Motor neuron (in vitro differentiated cells): ENCODE measurements at regions not wholly inside any gene's neighbourhood (a gene's known extent, or its start where the extent isn't known, plus 50 kb on each side); places are given as distances from the start of the nearest gene placed in this dataset.
A peak's percentile ranks its signal among the peaks of the same experiment; 100 is the strongest.

Source experiments
- ATAC-seq, 8 experiments: fragments of 200-7000 bp; cut with Tn5 transposase; replicated peaks in 6 of 8; 2 replicates each; pipeline ENCODE4 v1.8.0; 2021; ENCODE audit warnings: mild to moderate bottlenecking in 8 of 8, moderate library complexity in 8 of 8
- H3K27ac ChIP-seq, 2 donors: fragments of 250-450 bp; sonication (Bioruptor Pico); 2 replicates each; pipeline ENCODE4 v1.9.0; 2021; ENCODE audit warnings: antibody characterized with exemption in 2 of 2, mild to moderate bottlenecking in 2 of 2, moderate library complexity in 1 of 2
- H3K4me1 ChIP-seq, 2 donors: fragments of 250-450 bp; sonication (Bioruptor Pico); replicated peaks in 1 of 2; 2 replicates each; pipeline ENCODE4 v1.6.1; 2021; ENCODE audit warnings: antibody characterized with exemption in 2 of 2, mild to moderate bottlenecking in 2 of 2, moderate library complexity in 1 of 2
- H3K4me3 ChIP-seq, 5 donors: fragments of 250-450 bp; sonication (Bioruptor Pico); 2 replicates each; pipeline ENCODE4 v1.9.0; 2021; ENCODE audit warnings: antibody characterized with exemption in 5 of 5, mild to moderate bottlenecking in 5 of 5, moderate library complexity in 4 of 5
- WGBS, 10 experiments: fragments of 450-650 bp; shearing (Covaris generic); methylation state at CpG; one replicate each; pipeline ENCODE4 v1.0.0; 2022; 5-methylcytosine and 5-hydroxymethylcytosine counted together
- in situ Hi-C, 9 experiments: fragments of 400-800 bp; cut with MboI; loops; one replicate each; pipeline ENCODE4 v1.15.0; 2021; ENCODE audit warnings: low sequenced_read_pairs in 9 of 9, low pct_unique_long_range_greater_than_20kb in 2 of 9; ENCODE audit not compliant: unreplicated experiment in 9 of 9

- ATAC-seq, result no peak
- H3K27ac ChIP-seq, result no peak overlapping the region
- WGBS, 10 experiments, result 13 to 100% (median 87%) methylated on average over 1 to 2 of the region's 2 CpGs
- no peak overlapping the region for H3K4me3 ChIP-seq
- in situ Hi-C loops, result no loop called here
- no peaks in the 10 kb centered on the region for H3K4me1 ChIP-seq
These were observed 1106.7 kb downstream of the PDHA2 start for GRCh38 chr4:96946552-96946951.

- Histone ChIP-seq H3K4me3 (no peak overlapping the region), H3K27ac (no peak overlapping the region), H3K4me1 (no peaks in the 10 kb centered on the region)
- ATAC-seq, result no peak
- 100% methylated on average over 1 of the region's 1 CpG; no CpG with 5 or more reads in 8 of the 10 experiments for WGBS, 10 experiments
- in situ Hi-C loops, result no loop called here
These were observed 1112.7 kb downstream of the PDHA2 start for GRCh38 chr4:96952610-96953009.

GRCh38 chr4:96955226-96955625, 1115.3 kb downstream of the PDHA2 start:
- Histone ChIP-seq H3K27ac (no peak overlapping the region), H3K4me1 (no peaks in the 10 kb centered on the region), H3K4me3 (no peak overlapping the region)
- 0 to 100% (median 88%) methylated on average over 1 of the region's 1 CpG; no CpG with 5 or more reads in 1 of the 10 experiments for WGBS, 10 experiments
- in situ Hi-C loops, result no loop called here
- no peak for ATAC-seq

- no peak for ATAC-seq
- Histone ChIP-seq H3K4me1 (no peaks in the 10 kb centered on the region), H3K27ac (no peak overlapping the region), H3K4me3 (no peak overlapping the region)
- in situ Hi-C loops, result no loop called here
These were observed 1115.8 kb downstream of the PDHA2 start for GRCh38 chr4:96955691-96956090.

- no peak for ATAC-seq
- WGBS, 10 experiments, result 0 to 100% (median 50%) methylated on average over 1 of the region's 1 CpG; no CpG with 5 or more reads in 3 of the 10 experiments
- in situ Hi-C loops, result no loop called here
These were observed 1129.6 kb downstream of the PDHA2 start for GRCh38 chr4:96969455-96969854.

GRCh38 chr4:96972920-96973319, 1133.0 kb downstream of the PDHA2 start:
- 0 to 100% (median 76%) methylated on average over 1 to 4 of the region's 4 CpGs; no CpG with 5 or more reads in 1 of the 10 experiments for WGBS, 10 experiments
- Histone ChIP-seq H3K27ac (no peak overlapping the region), H3K4me3 (no peak overlapping the region), H3K4me1 (peaks cover 0 to 6% of the 10 kb centered on the region in 2 donors)
- ATAC-seq, result no peak
- in situ Hi-C loops, result no loop called here

More at GRCh38 chr4:96969455-96969854, 1129.6 kb downstream of the PDHA2 start:
- H3K4me1 ChIP-seq, result peaks cover 0 to 6% of the 10 kb centered on the region in 2 donors
- no peak overlapping the region for H3K27ac ChIP-seq
- no peak overlapping the region for H3K4me3 ChIP-seq

- no peak for ATAC-seq
- WGBS, 10 experiments, result 4 to 100% (median 90%) methylated on average over 1 to 2 of the region's 2 CpGs
- in situ Hi-C loops, result no loop called here
These were observed 1134.4 kb downstream of the PDHA2 start for GRCh38 chr4:96974295-96974694.

GRCh38 chr4:96983830-96984229, 1143.9 kb downstream of the PDHA2 start:
- no peak for ATAC-seq
- Histone ChIP-seq H3K4me1 (peaks cover 0 to 3% of the 10 kb centered on the region in 2 donors), H3K27ac (no peak overlapping the region), H3K4me3 (no peak overlapping the region)
- in situ Hi-C loops, result no loop called here
- 0 to 100% (median 80%) methylated on average over 1 of the region's 1 CpG; no CpG with 5 or more reads in 3 of the 10 experiments for WGBS, 10 experiments

More at GRCh38 chr4:96974295-96974694, 1134.4 kb downstream of the PDHA2 start:
- Histone ChIP-seq H3K4me1 (peaks cover 0 to 6% of the 10 kb centered on the region in 2 donors), H3K27ac (no peak overlapping the region), H3K4me3 (no peak overlapping the region)

GRCh38 chr4:96986816-96987215, 1146.9 kb downstream of the PDHA2 start:
- Histone ChIP-seq H3K27ac (no peak overlapping the region), H3K4me3 (no peak overlapping the region), H3K4me1 (peaks cover 0 to 3% of the 10 kb centered on the region in 2 donors)
- peak in 5 of 8 experiments; percentile 62 to 96 (median 94) for ATAC-seq
- WGBS, 10 experiments, result 0 to 44% (median 33%) methylated on average over 1 of the region's 1 CpG; no CpG with 5 or more reads in 3 of the 10 experiments
- in situ Hi-C loops, result no loop called here

- H3K27ac ChIP-seq, result no peak overlapping the region
- no peak for ATAC-seq
- 0 to 100% (median 100%) methylated on average over 1 of the region's 1 CpG; no CpG with 5 or more reads in 2 of the 10 experiments for WGBS, 10 experiments
- no peak overlapping the region for H3K4me3 ChIP-seq
- in situ Hi-C loops, result no loop called here
- peaks cover 0 to 3% of the 10 kb centered on the region in 2 donors for H3K4me1 ChIP-seq
These were observed 1151.2 kb downstream of the PDHA2 start for GRCh38 chr4:96991083-96991482.

GRCh38 chr4:96992443-96992842, 1150.8 kb downstream of the STPG2 start:
- WGBS, 10 experiments, result 16 to 88% (median 55%) methylated on average over 1 to 3 of the region's 4 CpGs; no CpG with 5 or more reads in 3 of the 10 experiments
- Histone ChIP-seq H3K4me1 (no peaks in the 10 kb centered on the region), H3K27ac (no peak overlapping the region), H3K4me3 (no peak overlapping the region)
- ATAC-seq, result no peak
- in situ Hi-C loops, result no loop called here

- WGBS, 10 experiments, result 0 to 48% (median 10%) methylated on average over 1 to 3 of the region's 3 CpGs; no CpG with 5 or more reads in 1 of the 10 experiments
- ATAC-seq, result peak in 5 of 8 experiments; percentile 50 to 76 (median 66)
These were observed 1149.7 kb downstream of the STPG2 start for GRCh38 chr4:96993560-96993959.

GRCh38 chr4:97003715-97004114, 1139.6 kb downstream of the STPG2 start:
- H3K4me1 ChIP-seq, result no peaks in the 10 kb centered on the region
- no peak overlapping the region for H3K4me3 ChIP-seq
- H3K27ac ChIP-seq, result no peak overlapping the region
- in situ Hi-C loops, result no loop called here
- ATAC-seq, result no peak

More at GRCh38 chr4:96993560-96993959, 1149.7 kb downstream of the STPG2 start:
- in situ Hi-C loops, result no loop called here
- Histone ChIP-seq H3K4me1 (no peaks in the 10 kb centered on the region), H3K4me3 (no peak overlapping the region), H3K27ac (no peak overlapping the region)

GRCh38 chr4:97013309-97013708, 1130.0 kb downstream of the STPG2 start:
- in situ Hi-C loops, result no loop called here
- WGBS, 10 experiments, result 30 to 100% (median 77%) methylated on average over 1 to 3 of the region's 3 CpGs

More at GRCh38 chr4:97013309-97013708, 1130.0 kb downstream of the STPG2 start:
- no peak overlapping the region for H3K4me3 ChIP-seq
- ATAC-seq, result peak in 2 of 8 experiments; percentile 30 to 50
- no peak overlapping the region for H3K27ac ChIP-seq
- peaks cover 6 to 7% of the 10 kb centered on the region in 2 donors for H3K4me1 ChIP-seq
